Thyroid gland (tissue), 4 donors: ENCODE measurements at regions not wholly inside any gene's neighbourhood (a gene's known extent, or its start where the extent isn't known, plus 50 kb on each side); places are given as distances from the start of the nearest gene placed in this dataset.

ENCODE experiments used
- POLR2A ChIP-seq, 2 donors: fragments of 450-650 bp; IDR thresholded peaks; one replicate each; pipeline ENCODE4 v1.6.1; 2017; ENCODE audit warnings: antibody characterized with exemption in 2 of 2, mild to moderate bottlenecking in 2 of 2, moderate library complexity in 1 of 2
- TF ChIP-seq, protein P1 (sequence below), 6 experiments: fragments of 200-600 bp in 3 of 6; fragments of 450-650 bp in 3 of 6; sonication (generic) in 3 of 6; IDR thresholded peaks; one replicate each; pipeline ENCODE4 v1.5.1; 2016 to 2019; ENCODE audit warnings: antibody characterized with exemption in 6 of 6, mild to moderate bottlenecking in 2 of 6, inconsistent platforms in 1 of 6, moderate library complexity in 1 of 6

DNA sequence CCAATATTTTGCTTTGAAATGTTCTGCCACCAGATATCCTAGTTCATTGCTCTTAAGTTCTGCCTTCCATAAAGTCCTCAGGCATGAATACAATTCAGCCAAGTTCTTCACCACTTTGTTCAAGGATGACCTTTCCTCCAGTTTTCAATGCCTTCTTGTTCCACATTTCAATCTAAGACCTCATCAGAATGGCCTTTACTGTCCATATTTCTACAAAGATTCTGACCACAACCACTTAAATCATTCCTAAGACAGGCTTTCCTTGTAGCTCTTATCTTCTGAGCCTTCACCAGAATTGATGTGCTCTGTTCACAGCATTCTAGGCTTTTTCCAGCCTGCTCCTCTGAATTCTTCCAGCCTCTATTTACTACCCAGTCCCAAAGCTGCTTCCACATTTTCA is 319.0 kb downstream of the HACE1 start:
- TF ChIP-seq POLR2A (IDR thresholded peaks at IDR 0.05) = no peak
- TF ChIP-seq, protein P1, sequence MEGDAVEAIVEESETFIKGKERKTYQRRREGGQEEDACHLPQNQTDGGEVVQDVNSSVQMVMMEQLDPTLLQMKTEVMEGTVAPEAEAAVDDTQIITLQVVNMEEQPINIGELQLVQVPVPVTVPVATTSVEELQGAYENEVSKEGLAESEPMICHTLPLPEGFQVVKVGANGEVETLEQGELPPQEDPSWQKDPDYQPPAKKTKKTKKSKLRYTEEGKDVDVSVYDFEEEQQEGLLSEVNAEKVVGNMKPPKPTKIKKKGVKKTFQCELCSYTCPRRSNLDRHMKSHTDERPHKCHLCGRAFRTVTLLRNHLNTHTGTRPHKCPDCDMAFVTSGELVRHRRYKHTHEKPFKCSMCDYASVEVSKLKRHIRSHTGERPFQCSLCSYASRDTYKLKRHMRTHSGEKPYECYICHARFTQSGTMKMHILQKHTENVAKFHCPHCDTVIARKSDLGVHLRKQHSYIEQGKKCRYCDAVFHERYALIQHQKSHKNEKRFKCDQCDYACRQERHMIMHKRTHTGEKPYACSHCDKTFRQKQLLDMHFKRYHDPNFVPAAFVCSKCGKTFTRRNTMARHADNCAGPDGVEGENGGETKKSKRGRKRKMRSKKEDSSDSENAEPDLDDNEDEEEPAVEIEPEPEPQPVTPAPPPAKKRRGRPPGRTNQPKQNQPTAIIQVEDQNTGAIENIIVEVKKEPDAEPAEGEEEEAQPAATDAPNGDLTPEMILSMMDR (IDR thresholded peaks at IDR 0.05) = no peak
